Sigmoid colon (tissue), 4 donors: ENCODE measurements at regions not wholly inside any gene's neighbourhood (a gene's known extent, or its start where the extent isn't known, plus 50 kb on each side); places are given as distances from the start of the nearest gene placed in this dataset.

Experiments
- EP300 ChIP-seq, 4 donors: sonication (generic); formaldehyde crosslinking; IDR thresholded peaks; one replicate each; pipeline ENCODE4 v1.6.1; 2017; ENCODE audit warnings: antibody characterized with exemption in 4 of 4
- POLR2A ChIP-seq, 2 donors: fragments of 450-650 bp; IDR thresholded peaks; one replicate each; pipeline ENCODE4 v1.6.1; 2016; ENCODE audit warnings: antibody characterized with exemption in 2 of 2, mild to moderate bottlenecking in 2 of 2, moderate library complexity in 2 of 2
- POLR2AphosphoS5 ChIP-seq, 4 donors: sonication (generic); formaldehyde crosslinking; IDR thresholded peaks; one replicate each; pipeline ENCODE4 v1.6.1; 2017; ENCODE audit warnings: antibody characterized with exemption in 4 of 4
- TF ChIP-seq, protein P1 (sequence below), 4 experiments: fragments of 450-650 bp in 3 of 4; fragments of 200-600 bp in 1 of 4; IDR thresholded peaks; one replicate each; pipeline ENCODE4 v1.5.1; 2016 to 2019; ENCODE audit warnings: antibody characterized with exemption in 4 of 4, mild to moderate bottlenecking in 3 of 4, moderate library complexity in 2 of 4

DNA sequence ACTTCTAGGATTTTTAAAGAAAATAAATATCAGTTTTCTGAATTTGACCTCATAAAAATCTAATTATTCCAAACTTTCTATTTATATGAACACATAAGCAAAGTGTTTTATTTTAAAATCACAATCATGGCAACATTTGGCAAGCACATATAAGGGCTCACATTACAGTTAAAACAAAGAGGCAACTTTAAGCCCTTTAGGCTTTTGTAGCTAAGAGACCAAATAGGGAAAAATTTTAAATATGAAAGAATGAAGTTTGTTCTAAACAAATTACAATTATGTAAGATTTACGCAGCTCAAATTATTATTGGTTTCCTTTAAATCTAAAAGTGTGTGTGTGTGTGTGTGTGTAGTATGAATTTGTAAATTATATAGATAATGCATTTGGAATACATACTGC is 267.0 kb downstream of the ZIC4 start:
- TF ChIP-seq, protein P1, sequence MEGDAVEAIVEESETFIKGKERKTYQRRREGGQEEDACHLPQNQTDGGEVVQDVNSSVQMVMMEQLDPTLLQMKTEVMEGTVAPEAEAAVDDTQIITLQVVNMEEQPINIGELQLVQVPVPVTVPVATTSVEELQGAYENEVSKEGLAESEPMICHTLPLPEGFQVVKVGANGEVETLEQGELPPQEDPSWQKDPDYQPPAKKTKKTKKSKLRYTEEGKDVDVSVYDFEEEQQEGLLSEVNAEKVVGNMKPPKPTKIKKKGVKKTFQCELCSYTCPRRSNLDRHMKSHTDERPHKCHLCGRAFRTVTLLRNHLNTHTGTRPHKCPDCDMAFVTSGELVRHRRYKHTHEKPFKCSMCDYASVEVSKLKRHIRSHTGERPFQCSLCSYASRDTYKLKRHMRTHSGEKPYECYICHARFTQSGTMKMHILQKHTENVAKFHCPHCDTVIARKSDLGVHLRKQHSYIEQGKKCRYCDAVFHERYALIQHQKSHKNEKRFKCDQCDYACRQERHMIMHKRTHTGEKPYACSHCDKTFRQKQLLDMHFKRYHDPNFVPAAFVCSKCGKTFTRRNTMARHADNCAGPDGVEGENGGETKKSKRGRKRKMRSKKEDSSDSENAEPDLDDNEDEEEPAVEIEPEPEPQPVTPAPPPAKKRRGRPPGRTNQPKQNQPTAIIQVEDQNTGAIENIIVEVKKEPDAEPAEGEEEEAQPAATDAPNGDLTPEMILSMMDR (IDR thresholded peaks at IDR 0.05), result no peak
- TF ChIP-seq POLR2AphosphoS5 (IDR thresholded peaks at IDR 0.05) (no peak), EP300 (IDR thresholded peaks at IDR 0.05) (no peak), POLR2A (IDR thresholded peaks at IDR 0.05) (no peak)
